Right ventricle myocardium superior (tissue), 1 donor: ENCODE measurements at regions not wholly inside any gene's neighbourhood (a gene's known extent, or its start where the extent isn't known, plus 50 kb on each side); places are given as distances from the start of the nearest gene placed in this dataset.
"Not testable (repeated sequence)": the region's sequence is repeated elsewhere in the genome, so short reads cannot be mapped to it uniquely, and the experiment has no call there.

ENCODE experiments used
- ATAC-seq: fragments of 200-7000 bp; cut with Tn5 transposase; one replicate; pipeline ENCODE4 v1.9.1; 2020; ENCODE audit warnings: mild to moderate bottlenecking; ENCODE audit not compliant: poor library complexity
- DNase-seq: peaks from one replicate; pipeline ENCODE4 v3.0.0-alpha.2; 2020
- intact Hi-C: fragments of 100-400 bp; cut with DNase I; formaldehyde crosslinking; loops from one replicate; pipeline ENCODE4 v1.11.2; 2022
- donor health status: DM: no; HTN: yes; CAD: no; lungs with severe emphysema.

DNA sequence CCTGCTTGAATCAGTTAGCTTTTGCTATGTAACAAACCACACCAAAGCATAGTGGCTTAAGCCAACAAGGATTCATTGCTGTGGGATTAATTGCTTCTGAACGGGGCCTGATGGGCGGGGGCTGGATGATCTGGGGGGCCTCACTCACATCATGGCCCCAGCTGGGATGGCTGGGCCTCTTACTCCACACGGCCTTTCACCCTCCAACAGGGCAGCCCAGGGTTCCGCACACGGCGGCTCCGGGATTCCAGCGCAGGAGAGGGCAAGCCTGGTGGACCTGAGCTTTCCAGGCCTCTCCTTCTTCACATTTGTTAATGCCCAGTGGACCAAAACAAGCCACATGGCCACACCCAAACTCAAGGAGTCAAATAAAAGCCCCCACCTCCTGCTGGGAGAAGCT lies 86.3 kb upstream of the PHLPP1 start:
- no peak for DNase-seq
- intact Hi-C loops: no loop called here
- ATAC-seq: no peak

DNA sequence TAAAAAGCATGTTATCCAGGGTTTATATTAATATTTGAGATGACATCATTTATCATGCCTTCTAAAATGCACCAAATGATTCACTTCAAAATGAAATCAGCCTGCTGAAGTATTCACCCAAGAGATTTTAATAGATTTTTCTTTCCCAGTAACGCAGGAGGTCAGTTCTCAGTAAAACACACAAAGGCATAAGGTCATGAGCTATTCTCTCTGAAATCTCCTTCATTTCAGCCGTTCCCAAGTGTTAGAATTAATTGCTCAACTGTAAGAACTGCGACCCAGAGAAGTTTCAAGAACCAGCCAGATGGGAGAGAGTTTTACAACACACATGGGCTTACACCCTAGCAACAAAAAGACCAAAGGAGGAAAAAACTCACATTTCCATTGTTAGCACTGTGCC lies 84.2 kb upstream of the PHLPP1 start:
- no peak for DNase-seq
- intact Hi-C loops: no loop called here
- ATAC-seq: no peak

DNA sequence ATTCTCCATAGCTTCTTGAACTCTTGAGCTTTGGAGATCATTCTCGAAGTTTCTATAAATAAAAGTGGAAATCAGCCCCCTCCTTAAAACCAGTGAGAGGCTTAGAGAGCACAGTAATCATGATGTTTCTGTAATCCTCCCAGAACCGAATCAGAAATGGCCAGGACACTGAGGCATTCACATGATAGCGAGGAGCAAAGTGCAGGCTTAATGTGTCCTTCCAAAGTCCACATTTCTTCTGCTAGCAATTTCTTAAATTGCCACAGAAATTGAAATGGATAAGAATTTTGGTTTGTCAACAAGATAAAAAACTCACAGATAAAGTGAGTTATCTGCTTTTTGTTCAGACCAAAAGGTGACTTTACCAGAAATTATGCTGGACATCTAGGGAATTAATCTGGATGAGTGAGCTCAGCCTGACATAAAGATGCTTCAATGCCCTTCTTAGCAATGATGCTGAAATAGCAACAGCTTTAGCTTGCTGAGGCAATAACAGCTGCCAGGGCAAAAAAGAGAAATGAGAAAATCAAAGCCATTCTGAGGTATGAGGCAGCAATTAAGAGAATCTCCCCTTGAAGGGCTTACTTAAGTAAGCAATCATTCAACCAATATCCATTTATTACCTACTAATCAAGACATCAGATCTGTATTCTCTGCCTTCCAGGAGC lies 82.4 kb upstream of the PHLPP1 start:
- no peak for ATAC-seq
- DNase-seq: no peak
- intact Hi-C loops: no loop called here

DNA sequence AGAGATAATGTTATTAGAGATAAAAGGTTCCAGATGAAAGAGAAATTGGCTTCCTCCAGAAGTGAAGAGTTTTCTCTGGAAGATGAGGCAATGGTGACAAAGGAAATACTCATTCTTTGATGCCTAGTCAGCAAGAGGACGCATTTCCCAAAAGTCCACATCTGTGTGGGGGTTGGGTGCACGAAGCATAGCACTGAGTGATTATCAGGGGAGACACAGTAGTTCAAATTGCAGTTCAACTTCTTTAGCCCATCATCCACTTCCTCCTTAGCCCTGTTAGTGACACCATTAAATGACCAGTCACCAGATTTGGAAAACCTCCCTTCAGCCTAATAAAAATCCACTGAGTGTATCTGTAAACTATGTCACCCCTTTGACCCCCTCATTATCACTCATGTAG lies 80.9 kb upstream of the PHLPP1 start:
- ATAC-seq (no peak), DNase-seq (no peak)
- intact Hi-C loops: no loop called here

DNA sequence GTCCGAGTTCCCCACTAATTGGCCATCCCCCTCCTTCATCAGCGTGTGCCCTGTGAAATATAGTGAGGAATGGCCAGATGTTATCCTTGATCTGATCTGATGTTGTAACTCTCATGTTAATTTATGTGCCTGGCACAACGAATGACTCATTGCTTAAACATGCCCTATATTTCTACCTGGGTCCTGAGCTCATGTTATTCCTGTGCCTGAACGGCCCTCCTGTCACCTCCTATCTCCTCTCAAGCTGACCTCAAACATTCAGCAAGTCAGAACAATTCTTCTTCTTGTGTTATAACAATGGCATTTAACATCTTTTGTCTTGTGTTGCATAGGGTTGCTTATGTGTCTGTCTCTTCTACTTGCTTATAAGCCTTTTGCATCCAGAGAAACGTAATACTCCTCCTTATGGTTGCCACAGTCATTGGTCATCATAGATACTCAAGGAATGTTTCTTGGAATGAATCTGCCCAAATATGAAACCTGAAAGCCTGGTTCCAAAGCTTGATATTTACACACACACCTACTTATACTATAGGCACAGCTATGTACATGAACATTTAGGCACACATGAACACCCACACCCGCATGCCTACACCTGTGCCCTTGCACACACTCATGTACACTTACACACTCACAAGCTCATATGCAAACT lies 80.2 kb upstream of the PHLPP1 start:
- intact Hi-C loops: no loop called here

DNA sequence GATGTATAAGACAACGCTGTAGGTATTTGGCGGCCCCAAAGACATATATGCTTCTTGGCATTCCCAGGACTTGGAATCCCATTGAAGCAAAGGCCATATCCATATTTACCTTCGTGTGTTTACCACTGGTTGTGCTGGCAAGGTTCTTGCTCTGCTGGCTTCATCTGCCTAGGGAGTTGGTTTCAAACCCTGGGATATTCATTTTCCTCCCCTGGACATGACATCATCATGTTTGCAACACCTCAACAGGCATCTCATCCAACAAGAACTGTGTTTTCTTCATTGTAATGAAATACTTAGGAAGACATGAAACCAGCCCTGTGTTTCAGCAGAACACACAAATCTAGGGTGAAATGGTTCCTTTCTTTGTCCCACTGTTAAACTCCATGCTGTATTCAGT lies 77.9 kb upstream of the PHLPP1 start:
- DNase-seq: no peak
- no peak for ATAC-seq
- intact Hi-C loops: no loop called here

More for the DNA sequence above, 80.2 kb upstream of the PHLPP1 start:
- ATAC-seq (no peak), DNase-seq (no peak)

DNA sequence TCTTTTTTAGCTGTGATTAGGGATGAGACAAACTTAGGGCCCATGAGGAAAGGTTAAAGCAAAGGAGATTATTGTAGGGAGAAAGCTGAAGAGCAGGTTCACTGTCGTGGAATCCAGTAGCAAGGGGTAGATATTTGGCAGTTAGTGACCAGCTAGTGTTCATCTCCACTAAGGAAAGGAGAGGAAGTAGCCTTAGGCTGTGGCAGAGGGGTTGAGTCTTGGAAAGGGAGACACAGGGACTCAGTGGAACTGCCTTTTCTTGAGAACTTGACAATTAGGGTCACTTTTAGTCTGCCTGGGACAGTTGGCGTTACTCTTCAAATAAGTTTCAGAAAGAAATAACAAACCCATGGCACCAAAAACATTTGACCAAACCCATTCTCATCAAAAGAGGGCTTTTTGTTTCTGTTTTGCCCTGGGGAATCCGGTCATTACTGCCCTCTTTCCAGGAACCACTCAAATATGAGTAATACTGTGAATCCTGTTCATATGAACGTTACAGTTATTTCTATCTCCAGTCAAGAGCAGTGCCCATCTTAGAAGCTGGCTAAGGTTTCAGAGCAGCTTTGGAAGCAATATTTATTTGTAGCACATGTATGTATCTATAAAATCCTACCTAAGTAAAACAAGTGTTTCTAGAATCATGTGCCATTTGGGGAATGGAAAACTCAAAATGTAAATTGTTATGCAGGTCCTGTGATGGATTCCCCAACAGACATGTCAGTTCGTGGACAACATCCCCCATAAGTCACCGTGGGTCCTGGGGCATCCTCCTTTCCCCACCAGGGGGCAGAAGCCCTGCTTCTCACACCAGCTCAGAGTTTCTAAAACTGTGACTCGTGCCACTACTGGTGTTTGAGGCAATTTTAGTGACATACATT lies 77.3 kb upstream of the PHLPP1 start:
- no peak for DNase-seq
- intact Hi-C loops: no loop called here
- no peak for ATAC-seq

DNA sequence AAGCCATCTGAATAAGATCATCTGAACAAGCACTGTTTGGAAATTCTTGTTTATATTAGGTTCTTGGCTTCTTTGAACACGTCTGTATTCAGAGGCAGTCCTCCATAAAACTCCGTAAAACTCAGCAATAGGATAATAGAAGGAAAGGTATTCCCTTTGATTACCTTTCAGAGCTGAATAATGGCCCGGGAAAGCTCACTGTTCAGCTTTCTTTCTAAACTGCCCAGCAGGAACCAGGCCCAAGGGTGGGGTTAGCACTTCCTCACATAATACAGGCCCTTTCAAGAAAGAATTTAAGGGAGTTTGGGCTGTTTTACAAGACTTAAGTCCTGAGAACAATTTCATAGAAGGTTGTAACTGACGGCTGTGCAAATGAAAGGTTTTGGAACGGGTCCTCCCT lies 72.2 kb upstream of the PHLPP1 start:
- no peak for ATAC-seq
- DNase-seq: no peak
- intact Hi-C loops: no loop called here

DNA sequence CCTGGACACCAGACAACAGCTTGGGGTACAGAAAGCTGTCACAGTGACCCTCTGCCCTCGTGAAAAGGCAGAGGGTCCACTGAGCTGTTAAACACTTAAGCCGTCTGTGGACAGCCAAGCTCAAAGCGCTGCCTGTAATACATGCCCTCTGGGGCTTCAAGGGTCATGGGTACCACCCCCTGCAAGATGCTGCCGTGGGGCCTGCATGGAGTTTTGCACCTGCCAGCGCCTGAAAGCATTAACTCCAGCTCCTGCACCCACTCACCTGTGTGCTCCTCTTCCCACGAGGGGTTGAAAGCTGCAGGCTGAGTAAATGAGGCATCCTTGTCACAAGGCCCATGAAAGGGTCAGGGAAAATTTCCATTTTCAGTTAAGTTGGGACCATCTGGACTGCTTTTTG lies 70.6 kb upstream of the PHLPP1 start:
- intact Hi-C loops: no loop called here

DNA sequence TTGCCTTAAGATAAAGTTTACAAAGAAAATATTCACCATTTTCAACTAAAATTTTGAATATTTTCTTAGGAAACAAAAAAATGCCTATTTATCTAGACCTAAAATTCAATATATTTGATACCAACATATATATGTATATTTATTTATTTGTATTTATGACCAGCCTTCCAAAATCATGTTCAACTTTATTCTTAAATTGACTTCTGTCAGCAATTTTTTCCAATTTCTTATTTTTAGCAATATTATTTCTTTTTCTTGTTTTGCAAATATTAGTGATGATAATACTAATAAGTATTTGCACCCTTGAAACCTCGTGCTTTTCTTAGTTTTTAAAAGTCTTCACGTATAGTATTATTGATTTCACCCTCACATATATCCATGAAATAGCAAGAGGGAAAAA lies 68.2 kb upstream of the PHLPP1 start:
- ATAC-seq: no peak
- intact Hi-C loops: no loop called here
- no peak for DNase-seq

More for the DNA sequence above, 70.6 kb upstream of the PHLPP1 start:
- no peak for ATAC-seq
- DNase-seq: no peak

DNA sequence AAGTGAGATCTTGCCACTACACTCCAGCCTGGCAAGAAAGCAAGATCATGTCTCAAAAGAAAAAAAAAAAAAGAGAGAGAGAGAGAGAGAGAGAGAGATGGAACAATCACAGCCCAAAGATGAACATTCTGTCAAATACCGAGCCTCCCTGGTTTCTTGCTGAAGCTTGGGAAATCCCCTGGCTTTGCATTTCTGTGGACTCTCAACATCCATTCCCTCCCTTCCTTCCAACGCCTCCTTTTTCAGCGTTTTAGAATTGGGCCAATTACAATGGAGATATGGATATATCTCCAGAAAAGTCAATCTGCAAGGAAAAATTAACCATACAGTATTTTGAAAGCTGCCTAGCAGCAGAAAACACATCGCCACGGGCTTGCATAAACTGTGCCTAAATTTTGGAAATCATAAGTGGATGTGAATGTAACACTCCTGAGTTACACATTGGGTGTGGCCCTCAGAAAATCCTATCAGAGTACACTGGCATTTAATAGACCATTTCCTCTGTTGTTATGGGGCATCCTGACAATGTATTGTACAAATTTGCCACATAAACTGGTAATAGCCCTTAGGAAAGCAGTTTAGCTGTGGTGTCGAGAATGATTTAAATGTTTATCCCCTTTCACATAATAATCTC lies 67.2 kb upstream of the PHLPP1 start:
- DNase-seq (no peak), ATAC-seq (no peak)
- intact Hi-C loops: no loop called here

DNA sequence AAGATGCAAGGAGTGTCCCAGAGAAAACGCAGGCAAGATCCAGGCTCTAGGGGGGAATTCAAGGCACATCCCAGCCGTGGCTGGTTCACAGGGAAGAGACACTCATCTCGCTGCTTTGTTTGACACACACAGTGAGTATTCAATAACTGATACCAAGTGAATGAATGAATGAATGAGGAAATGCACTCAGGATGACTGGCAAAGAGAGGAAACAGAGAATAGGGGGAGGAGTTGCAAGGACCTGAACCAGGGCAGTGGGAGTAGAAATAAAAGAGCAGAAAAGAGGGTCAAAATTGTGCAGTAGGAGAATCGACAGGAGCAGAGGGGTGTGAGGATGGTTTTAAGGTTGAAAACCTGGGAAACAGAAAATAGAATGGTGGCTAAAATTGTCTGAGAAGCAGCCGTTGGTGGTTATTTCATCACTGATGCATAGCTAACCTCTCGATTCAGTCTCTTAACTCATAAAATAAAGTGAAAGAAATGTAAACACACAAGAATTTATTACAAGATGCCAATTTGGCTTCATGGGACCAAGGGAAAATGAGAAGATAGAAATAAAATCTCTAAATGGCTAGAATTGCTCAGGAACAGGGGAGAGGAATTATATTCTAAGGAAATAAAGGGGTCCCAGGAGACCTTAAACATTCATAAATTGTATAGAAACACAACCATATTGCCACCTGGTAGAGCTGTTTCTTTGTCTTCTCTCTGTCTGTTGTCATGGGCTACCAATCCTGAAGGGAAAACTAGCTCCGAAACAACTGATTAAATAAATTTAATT lies 63.9 kb upstream of the PHLPP1 start:
- intact Hi-C loops: no loop called here
- DNase-seq (no peak), ATAC-seq (no peak)

DNA sequence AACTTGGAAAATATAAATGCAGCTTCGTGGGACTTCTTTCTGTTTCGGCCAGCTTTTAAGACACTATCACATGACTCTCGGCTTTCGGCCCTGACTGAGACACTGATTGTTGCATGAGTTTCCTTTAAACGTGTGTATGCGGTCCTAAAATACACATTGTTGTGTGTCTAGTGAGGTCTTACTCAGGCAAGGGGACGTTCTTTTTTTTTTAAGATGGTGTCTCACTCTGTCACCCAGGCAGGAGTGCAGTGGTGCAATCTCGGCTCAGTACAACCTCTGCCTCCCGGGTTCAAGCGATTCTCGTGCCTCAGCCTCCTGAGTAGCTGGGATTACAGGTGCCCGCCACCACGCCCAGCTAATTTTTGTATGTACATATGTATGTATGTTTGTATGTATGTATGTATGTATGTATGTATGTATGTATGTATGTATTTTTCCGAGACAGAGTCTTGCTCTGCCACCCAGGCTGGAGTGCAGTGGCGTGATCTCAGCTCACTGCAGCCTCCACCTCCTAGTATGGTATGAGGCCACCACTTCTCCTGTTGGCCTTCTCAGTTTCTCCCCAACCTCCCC lies 63.2 kb upstream of the PHLPP1 start:
- ATAC-seq, DNase-seq, intact Hi-C loops: not testable (repeated sequence)

DNA sequence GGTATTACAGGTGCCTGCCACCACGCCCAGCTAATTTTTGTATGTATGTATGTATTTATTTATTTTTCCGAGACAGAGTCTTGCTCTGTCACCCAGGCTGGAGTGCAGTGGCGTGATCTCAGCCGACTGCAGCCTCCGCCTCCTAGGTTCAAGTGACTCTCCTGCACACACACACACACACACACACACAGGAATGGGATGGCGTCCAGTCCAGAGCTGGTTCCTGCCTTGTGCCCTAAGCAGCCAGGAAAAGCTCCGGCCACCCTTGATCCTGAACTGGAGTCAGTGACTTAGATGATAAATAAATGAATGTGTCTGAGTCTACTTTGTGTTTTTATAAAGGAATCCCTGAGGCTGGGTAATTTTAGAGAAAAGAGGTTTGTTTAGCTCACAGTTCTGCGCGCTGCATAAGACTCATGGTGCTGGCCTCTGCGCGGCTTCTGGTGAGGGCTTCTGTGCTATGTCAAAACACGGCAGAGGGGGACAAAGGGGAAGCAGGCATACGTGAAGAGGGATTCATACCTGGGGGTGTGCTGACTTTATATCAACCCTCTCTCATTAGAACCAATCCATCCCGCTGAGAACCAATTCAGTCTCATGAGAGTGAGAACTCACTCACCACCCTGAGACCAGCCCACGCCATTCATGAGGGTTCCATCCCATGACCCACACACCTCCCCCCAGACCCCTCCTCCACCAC lies 59.7 kb upstream of the PHLPP1 start:
- intact Hi-C loops: no loop called here
- DNase-seq (no peak), ATAC-seq (no peak)

DNA sequence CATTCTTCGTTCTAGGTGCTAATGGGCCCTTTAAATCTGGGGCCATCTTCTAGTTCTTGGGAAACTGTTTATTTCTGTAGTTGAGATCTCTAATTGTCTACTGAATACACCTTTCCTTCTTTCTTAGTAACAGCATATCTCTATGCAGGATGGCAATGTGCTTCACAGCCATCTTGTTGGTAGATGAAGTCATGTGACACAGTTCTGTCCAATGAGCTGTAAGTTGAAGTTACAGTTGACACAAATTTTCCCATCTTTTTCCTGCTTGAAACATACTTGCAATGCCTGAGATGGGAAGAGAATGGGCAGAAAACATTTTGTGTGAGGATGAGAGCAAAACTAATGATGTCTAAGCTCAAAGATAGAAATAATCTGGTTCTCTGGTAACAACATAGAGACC lies 57.3 kb upstream of the PHLPP1 start:
- no peak for ATAC-seq

DNA sequence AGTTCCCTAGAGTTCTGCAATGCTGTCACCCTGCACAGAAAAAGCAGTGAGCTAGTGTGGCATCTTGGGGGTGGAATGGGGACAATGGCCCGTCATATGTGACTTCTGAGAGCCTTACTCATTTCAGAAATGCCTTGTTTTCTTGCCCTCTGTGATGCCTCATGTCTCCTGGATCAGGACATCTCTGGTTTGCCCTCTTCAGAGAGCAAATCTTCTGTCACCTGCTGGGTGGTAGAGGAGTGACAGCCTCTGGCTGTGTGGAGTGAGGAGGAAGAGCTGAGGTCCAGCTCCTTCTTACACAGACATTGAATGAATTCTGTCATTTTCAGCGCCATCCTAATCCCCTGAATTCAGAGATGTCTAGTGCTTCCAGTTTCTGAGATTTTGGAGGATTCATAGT lies 55.6 kb upstream of the PHLPP1 start:
- intact Hi-C loops: no loop called here
- DNase-seq: no peak
- ATAC-seq: no peak

More for the DNA sequence above, 57.3 kb upstream of the PHLPP1 start:
- intact Hi-C loops: no loop called here
- DNase-seq: no peak

DNA sequence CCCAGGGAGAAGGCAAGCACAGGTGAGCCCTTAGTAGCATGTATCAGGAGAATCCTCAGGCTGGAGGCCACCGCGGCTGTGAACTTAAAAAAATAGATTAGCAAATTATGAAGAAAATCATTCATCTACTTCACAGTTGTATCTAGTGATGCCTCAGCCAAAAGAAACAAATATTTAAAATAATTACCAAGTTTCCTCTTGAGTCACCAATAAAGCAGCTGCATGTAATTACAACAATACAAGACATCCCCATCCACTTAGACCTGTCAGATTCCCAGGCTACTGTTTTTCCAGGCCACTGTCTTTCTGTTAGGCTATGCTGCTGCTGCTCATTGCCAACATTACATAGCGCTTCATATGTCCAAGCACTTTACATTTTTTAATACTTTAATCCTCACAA lies 54.6 kb upstream of the PHLPP1 start:
- intact Hi-C loops: no loop called here
- ATAC-seq (no peak), DNase-seq (no peak)
